Breast epithelium (tissue), 3 donors: ENCODE measurements at regions not wholly inside any gene's neighbourhood (a gene's known extent, or its start where the extent isn't known, plus 50 kb on each side); places are given as distances from the start of the nearest gene placed in this dataset.

Source experiments
- POLR2A ChIP-seq: fragments of 450-650 bp; IDR thresholded peaks from one replicate; pipeline ENCODE4 v1.6.1; 2016; ENCODE audit warnings: antibody characterized with exemption, mild to moderate bottlenecking, moderate library complexity
- TF ChIP-seq, protein P1 (sequence below), 3 donors: fragments of 450-650 bp; IDR thresholded peaks; one replicate each; pipeline ENCODE4 v1.5.1; 2016 to 2017; ENCODE audit warnings: antibody characterized with exemption in 3 of 3, mild to moderate bottlenecking in 3 of 3, moderate library complexity in 3 of 3

- TF ChIP-seq, protein P1, sequence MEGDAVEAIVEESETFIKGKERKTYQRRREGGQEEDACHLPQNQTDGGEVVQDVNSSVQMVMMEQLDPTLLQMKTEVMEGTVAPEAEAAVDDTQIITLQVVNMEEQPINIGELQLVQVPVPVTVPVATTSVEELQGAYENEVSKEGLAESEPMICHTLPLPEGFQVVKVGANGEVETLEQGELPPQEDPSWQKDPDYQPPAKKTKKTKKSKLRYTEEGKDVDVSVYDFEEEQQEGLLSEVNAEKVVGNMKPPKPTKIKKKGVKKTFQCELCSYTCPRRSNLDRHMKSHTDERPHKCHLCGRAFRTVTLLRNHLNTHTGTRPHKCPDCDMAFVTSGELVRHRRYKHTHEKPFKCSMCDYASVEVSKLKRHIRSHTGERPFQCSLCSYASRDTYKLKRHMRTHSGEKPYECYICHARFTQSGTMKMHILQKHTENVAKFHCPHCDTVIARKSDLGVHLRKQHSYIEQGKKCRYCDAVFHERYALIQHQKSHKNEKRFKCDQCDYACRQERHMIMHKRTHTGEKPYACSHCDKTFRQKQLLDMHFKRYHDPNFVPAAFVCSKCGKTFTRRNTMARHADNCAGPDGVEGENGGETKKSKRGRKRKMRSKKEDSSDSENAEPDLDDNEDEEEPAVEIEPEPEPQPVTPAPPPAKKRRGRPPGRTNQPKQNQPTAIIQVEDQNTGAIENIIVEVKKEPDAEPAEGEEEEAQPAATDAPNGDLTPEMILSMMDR (IDR thresholded peaks at IDR 0.05), result no peak
- no peak for TF ChIP-seq POLR2A
Measured at GRCh38 chr3:106288781-106289180, 420.0 kb upstream of the CBLB start.
